ENCODE measurements at regions not wholly inside any gene's neighbourhood (a gene's known extent, or its start where the extent isn't known, plus 50 kb on each side); places are given as distances from the start of the nearest gene placed in this dataset.

DNA sequence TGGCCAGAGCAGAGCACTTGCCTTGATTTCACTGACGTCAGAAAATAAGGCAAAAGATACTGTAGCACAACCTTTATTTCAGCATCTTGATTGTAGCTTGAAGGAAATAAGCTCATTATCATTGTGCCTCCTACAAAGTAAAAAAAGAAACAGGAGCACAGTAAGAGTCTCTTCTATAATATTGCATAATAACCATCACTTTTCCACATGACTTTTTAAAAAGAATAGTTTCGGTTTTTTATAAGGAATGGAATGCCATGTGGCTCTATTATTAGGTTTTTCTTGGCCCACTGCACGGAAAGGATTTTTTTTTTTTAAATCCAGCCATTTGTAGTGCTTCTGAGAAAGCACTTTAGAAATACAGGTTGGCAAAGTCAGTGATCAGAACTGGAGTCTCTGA, 655.3 kb downstream of the LRRC70 start:
- Histone ChIP-seq H3K27ac (peak overlapping the region in 1 of 2 donors; percentile 32), H3K36me3 (no peaks in the 10 kb centered on the region), H3K4me3 (peak overlapping the region; percentile 56), H3K4me1 (ENCODE audit: control insufficient read depth in 1 of 2, low read depth in 2 of 2) (peaks cover 6 to 14% of the 10 kb centered on the region in 2 donors), H3K27me3 (replicated peaks; ENCODE audit: insufficient read depth) (no peaks in the 10 kb centered on the region), H3K9me3 (no peaks in the 10 kb centered on the region)
- ATAC-seq (ENCODE audit: insufficient number of reproducible peaks, low FRiP score, low read depth) (peak; percentile 87), DNase-seq (ENCODE audit: low spot score) (no peak)
- TF ChIP-seq, protein P1, sequence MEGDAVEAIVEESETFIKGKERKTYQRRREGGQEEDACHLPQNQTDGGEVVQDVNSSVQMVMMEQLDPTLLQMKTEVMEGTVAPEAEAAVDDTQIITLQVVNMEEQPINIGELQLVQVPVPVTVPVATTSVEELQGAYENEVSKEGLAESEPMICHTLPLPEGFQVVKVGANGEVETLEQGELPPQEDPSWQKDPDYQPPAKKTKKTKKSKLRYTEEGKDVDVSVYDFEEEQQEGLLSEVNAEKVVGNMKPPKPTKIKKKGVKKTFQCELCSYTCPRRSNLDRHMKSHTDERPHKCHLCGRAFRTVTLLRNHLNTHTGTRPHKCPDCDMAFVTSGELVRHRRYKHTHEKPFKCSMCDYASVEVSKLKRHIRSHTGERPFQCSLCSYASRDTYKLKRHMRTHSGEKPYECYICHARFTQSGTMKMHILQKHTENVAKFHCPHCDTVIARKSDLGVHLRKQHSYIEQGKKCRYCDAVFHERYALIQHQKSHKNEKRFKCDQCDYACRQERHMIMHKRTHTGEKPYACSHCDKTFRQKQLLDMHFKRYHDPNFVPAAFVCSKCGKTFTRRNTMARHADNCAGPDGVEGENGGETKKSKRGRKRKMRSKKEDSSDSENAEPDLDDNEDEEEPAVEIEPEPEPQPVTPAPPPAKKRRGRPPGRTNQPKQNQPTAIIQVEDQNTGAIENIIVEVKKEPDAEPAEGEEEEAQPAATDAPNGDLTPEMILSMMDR (IDR thresholded peaks at IDR 0.05): no peak

DNA sequence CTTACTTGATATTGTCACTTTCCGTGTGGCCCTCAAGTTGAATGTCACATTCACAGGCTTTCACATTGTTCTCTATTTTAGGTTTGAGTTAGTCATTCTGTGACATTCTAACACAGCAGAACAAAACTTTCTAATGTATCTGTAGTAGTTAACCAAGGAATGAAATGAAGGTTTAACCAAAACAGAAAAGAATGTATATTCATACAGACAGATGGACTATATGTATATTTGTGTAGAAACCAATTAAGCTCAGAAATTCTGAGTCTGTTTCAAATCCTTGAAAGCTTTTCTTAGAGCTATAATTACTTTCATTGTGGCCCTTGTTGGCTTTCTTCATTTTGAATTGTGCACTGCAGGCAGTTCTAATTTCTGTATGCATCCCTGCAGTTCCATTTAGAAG, 654.7 kb downstream of the LRRC70 start:
- Histone ChIP-seq H3K4me1 (ENCODE audit: control insufficient read depth in 1 of 2, low read depth in 2 of 2) (peaks cover 6 to 14% of the 10 kb centered on the region in 2 donors), H3K36me3 (no peaks in the 10 kb centered on the region), H3K4me3 (peak overlapping the region; percentile 56), H3K27ac (peak overlapping the region in 1 of 2 donors; percentile 32), H3K9me3 (no peaks in the 10 kb centered on the region), H3K27me3 (replicated peaks; ENCODE audit: insufficient read depth) (no peaks in the 10 kb centered on the region)
- ATAC-seq (ENCODE audit: insufficient number of reproducible peaks, low FRiP score, low read depth) (no peak), DNase-seq (ENCODE audit: low spot score) (no peak)
- TF ChIP-seq, protein P1 (IDR thresholded peaks at IDR 0.05): no peak

- no peaks in the 10 kb centered on the region for H3K9me3 ChIP-seq
- ATAC-seq (ENCODE audit: insufficient number of reproducible peaks, low FRiP score, low read depth) (no peak), DNase-seq (ENCODE audit: low spot score) (no peak)
- H3K27ac ChIP-seq: no peak overlapping the region
- H3K27me3 ChIP-seq (replicated peaks; ENCODE audit: insufficient read depth): no peaks in the 10 kb centered on the region
- TF ChIP-seq, protein P1 (IDR thresholded peaks at IDR 0.05): no peak
- H3K4me3 ChIP-seq: no peak overlapping the region
- H3K36me3 ChIP-seq: no peaks in the 10 kb centered on the region
- peaks cover 6 to 14% of the 10 kb centered on the region in 2 donors for H3K4me1 ChIP-seq (ENCODE audit: control insufficient read depth in 1 of 2, low read depth in 2 of 2)
Measured at GRCh38 chr5:63230754-63231153, 652.1 kb downstream of the LRRC70 start.

- ATAC-seq (ENCODE audit: insufficient number of reproducible peaks, low FRiP score, low read depth): no peak
- no peaks in the 10 kb centered on the region for H3K27me3 ChIP-seq (replicated peaks; ENCODE audit: insufficient read depth)
Measured at GRCh38 chr5:63228154-63228553, 649.5 kb downstream of the LRRC70 start.

DNA sequence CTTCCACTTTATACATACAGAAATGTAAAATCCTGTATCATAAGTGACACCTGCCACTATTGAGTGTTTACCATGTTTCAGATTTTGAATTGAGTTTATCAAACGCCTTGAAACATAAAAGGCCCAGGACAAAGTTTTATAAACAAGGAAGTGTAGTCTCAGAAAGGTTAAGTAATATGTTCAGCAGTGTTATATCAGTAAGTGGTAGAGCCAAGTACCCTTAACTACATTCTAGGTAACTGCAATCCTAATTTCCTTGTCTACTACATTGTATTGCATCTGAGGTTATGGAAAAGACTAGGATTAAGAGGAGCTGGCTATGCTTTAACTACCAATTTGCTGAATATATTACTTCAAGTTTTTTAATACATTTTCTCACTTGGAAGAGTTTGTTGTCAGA, 641.6 kb downstream of the LRRC70 start:
- H3K36me3 ChIP-seq: no peaks in the 10 kb centered on the region
- TF ChIP-seq, protein P1 (IDR thresholded peaks at IDR 0.05): no peak
- DNase-seq (ENCODE audit: low spot score) (no peak), ATAC-seq (ENCODE audit: insufficient number of reproducible peaks, low FRiP score, low read depth) (no peak)
- H3K9me3 ChIP-seq: no peaks in the 10 kb centered on the region
- no peak overlapping the region for H3K4me3 ChIP-seq
- no peaks in the 10 kb centered on the region for H3K4me1 ChIP-seq (ENCODE audit: control insufficient read depth in 1 of 2, low read depth in 2 of 2)
- no peaks in the 10 kb centered on the region for H3K27me3 ChIP-seq (replicated peaks; ENCODE audit: insufficient read depth)
- no peak overlapping the region for H3K27ac ChIP-seq

More at GRCh38 chr5:63228154-63228553, 649.5 kb downstream of the LRRC70 start:
- peaks cover 0 to under 1% of the 10 kb centered on the region in 2 donors for H3K4me1 ChIP-seq (ENCODE audit: control insufficient read depth in 1 of 2, low read depth in 2 of 2)
- TF ChIP-seq, protein P1 (IDR thresholded peaks at IDR 0.05): no peak
- H3K27ac ChIP-seq: no peak overlapping the region
- H3K4me3 ChIP-seq: no peak overlapping the region
- no peaks in the 10 kb centered on the region for H3K36me3 ChIP-seq
- no peaks in the 10 kb centered on the region for H3K9me3 ChIP-seq
- no peak for DNase-seq (ENCODE audit: low spot score)
